ENCODE measurements at regions not wholly inside any gene's neighbourhood (a gene's known extent, or its start where the extent isn't known, plus 50 kb on each side); places are given as distances from the start of the nearest gene placed in this dataset.
A peak's percentile ranks its signal among the peaks of the same experiment; 100 is the strongest.

DNA sequence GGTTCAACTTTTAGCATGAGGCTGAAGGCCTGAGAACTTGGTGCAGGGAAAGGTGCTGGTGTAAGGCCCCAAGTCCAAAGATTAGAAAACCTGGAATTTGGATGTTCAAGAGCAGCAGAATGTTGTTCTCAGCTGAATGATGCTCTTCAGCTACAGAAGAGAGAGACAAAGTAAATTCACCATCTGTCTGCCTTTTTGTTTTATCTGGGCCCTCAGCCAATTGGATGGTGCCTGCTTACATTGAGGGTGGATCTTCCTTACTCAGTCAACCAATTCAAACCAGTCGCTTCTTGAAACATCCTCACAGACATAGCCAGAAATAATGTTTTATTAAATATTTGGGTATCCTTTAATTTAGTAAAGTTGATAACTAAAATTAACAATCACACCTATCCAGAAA lies 748.2 kb upstream of the ADAMTS5 start:
- no peak for DNase-seq

DNA sequence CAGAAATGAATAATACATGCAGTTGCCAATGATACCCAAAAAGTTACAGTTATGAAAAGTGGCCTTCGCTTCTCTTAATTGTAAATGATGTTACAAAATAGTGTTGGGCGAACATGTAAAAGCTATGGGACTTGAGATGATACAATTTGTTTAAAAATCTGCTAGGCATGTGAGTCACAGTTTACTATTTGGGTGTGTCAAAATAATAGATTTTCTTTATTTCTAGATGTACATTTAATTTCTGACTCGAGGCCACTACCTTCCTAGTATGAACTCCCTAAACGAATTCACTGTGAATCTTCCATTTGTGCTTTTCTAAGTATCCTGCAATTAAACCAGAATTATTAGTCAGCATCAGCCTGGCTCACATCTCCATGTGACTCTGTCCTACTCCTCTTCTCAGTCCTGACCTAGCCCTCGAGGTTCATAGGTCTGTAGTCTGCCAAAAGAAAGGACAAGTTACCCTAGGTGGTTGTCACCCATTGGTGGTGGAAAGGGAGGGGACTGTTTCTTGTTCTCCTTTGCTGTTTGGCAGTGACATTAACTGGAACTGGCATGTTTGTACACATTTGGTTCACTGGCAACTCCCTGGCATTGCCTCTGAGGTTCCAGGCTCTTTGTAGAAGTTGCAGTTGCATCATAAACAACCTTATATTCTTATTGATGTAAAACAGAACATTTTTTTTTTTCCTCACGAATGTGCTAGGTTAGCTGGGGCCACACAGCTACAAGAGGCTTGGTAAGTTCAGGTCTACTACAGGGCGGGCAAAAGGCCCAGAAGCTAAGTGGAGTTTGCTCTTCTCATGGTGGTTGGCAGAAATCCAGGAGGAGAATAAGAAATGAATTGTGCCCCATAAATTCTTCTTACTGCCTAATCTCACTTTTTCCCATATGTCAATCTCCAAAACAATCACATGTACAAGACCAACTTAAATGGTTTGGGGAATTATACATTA lies 746.5 kb upstream of the ADAMTS5 start:
- DNase-seq, result no peak

DNA sequence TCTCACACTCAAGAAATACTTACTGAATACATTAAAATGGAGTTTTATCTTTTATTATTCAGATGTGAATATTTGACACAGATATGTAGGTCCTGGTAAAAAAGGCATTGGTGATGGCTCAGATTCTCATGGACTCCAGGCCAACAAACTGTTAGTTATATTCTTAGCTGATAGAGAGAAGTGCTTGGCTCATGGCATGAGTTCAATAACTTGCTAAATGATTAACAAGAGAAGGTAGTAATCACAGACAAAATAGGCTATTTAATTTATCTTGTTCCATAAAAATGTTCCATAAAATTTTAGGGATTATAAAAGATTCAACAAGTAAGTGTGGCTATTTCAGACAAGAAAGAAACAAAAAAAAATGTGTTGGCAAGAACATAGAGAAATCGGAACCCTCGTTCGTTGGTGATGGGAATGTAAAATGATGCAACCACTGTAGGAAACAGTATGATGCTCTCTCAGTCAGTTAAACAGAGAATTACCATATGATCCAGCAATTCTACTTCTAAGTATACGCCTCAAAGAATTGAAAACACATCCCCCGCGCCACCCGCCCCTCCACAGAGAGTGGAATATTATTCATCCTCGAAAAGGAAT lies 737.8 kb upstream of the ADAMTS5 start:
- no peak for DNase-seq

DNA sequence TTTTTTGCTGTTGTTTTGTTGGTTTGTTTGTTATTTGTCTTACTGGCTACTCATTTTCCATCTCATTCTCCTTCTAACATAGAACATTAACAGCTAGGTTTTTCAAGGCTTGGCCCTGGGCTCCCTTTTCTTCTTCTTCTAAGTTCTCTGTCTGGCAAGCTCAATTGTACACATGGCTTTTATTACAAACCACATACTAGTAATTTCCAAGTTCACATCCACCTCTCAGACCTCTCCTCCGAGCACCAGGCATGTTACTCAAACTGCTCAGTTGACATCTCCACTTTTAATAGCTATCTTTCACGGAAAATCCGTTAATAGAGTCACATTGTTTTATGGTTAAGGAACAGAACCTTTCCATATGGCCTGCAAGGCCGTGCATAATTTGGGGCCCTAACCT lies 736.9 kb upstream of the ADAMTS5 start:
- DNase-seq, result no peak

DNA sequence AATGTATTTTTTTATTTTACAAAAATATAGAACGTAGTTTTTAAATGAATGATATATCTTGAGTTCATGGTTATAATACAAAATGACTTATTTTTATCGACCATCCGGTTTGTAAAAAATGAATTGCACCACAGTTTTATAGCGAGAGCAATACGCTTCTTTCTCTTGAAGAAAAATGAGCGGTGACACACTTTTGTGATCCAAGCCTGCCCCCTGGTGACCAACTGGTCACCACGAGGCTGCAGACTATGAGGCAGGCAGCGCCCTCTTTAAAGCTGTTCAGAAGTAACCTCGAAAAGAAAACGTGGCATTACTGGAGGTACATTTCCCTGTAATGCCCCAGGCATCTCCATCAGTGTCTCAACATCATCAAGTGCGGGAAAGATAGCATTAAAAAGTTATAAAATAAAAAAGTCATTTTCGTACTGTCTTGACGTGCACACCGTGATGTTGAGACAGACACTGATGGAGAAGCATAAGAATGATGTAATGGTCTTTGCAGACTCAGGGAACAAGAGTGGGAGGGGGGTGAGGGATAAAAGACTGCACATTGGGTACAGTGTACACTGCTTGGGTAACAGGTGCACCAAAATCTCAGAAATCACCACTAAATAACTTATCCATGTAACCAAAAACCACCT lies 734.2 kb upstream of the ADAMTS5 start:
- DNase-seq, result peak; percentile 37

DNA sequence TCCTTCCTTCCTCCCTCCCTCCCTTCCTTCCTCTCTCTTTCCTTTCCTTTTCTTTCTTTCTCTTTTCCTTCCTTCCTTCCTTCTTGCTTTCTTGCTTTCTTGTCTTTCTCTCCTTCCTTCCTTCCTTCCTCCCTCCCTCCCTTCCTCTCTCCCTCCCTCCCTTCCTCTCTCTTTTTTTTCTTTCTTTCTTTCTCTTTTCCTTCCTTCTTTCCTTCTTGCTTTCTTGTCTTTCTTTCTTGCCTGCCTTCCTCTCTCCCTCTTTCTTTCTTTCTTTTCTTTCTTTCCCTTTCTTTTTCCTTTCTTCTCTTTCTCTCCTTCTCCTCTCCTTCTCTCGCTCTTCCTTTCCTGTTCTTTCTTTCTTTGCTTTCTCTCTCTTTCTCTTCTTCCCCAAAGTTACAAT lies 728.4 kb upstream of the ADAMTS5 start:
- no peak for DNase-seq

DNA sequence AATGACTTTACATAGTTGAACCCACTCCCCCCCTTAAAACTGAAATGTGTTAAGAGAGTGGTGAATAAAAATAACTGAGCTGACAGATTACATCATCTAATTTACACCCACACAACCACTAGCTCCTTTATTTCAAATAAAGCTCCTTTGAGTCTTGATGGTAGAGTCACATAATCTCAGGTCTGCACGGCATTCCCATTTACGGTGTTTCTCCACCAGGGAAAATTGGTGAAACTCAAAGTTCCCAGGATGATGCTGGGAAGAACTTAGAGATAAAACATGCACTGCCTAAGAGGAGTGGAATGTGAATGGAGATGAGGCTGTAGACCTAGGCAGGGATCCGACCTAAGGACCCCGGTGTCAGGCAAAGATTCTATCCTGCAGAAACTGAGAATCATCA lies 727.8 kb upstream of the ADAMTS5 start:
- no peak for DNase-seq

DNA sequence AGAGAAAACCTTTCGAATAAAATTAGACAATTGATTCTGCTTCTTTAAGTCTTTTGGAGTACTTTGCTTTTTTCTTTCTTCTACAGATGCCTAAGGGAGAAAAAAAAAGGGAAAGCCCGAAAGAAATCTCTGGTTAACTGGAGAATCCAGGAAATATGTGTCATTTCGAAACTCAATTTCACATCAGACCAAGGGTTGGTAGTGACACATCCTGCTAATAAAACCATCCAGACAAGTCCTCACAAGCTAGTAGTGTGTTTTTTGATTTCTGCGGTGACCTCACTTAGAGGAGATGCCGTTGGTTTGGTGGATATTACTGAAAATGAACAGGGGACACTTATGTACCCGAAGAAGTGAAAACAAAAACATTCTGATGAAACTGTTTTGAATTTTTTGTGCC lies 726.5 kb upstream of the ADAMTS5 start:
- DNase-seq, result no peak

DNA sequence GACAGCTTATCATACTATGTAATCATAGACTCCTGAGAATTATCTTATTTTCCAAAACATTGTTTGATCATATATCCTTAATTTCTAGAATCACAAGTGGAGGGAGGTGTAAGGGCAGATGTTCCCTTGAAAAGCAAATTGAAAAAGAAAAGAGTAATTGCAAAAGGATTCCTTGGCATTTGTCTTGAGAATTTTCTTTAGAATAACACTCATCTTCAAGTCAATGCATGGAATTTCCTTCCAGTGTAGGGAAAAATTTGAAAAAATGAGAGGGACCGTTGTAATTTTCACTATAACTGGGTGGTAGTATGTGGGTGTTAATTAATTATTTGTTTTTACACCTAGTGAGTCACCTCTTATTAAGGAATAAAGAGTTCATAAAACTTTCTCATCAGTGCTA lies 724.6 kb upstream of the ADAMTS5 start:
- no peak for DNase-seq

DNA sequence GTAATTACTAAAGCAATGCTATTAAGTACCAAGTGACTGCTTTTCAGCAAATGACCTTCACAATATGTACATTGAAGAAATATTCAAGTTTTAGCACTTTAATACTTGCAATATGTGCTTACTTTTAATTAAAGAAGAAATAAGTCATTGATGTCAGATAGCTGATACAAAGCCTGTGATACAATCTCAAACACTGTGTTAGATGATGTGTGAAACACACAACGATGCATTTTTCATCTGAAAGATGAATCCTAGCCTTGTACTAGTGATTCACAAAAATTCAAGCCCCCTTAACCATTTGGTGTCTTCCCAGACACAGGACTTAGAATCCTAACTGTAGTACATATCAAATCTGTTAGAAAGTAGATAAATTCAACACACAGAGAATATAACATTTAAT lies 724.1 kb upstream of the ADAMTS5 start:
- DNase-seq, result no peak

DNA sequence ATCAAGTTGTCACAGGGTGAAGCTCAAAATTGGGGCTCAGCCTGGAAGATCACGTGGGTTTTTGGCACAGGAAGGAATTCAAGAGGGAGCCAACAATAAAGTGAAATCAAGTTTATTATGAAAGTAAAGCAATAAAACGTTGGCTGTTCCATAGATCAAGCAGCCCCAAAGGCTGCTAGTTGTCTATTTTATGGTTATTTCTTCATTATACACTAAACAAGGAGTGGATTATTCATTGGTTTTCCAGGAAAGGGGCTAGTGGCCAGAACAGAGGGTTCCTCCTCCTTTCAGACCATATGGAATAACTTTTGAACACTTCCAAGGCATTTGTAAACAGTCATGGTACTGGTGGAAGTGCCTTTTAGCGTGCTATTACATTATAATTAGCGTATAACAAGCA lies 723.5 kb upstream of the ADAMTS5 start:
- no peak for DNase-seq

DNA sequence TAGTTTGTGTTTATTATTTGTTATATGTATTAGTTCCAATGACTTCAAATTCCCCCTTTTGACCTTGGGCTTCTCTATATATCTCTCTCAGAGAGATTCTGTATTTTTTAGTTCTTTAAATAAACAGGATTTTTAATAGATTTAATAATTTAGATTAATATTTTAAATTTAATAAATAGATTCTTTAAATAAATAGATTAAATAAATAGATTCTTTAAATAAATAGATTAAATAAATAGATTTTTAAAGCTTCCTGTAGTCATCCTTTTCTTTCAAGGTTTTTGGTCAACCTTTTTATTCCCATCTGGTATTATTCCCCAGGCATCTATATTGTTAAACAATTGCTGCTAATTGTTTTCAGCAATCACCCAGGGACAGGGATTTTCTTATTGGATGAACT lies 721.9 kb upstream of the ADAMTS5 start:
- DNase-seq, result no peak

DNA sequence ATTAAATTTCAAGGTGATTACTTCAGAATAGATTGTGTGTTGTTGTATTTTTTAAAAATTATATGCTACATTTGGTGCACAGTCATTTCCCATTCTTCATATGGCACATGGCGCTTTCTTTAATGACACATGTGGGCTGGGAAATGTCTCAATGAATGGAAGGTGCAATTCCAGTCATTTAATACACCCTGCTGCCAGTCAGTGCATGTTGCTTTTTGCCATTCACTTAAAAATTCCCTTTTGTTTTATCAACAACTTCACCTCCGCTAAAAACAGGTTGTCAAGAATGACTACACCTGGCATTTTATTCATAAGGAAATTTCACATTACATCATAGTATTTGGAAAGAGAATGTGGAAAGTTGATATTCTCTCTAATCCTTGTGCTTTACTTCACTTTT lies 716.4 kb upstream of the ADAMTS5 start:
- no peak for DNase-seq

DNA sequence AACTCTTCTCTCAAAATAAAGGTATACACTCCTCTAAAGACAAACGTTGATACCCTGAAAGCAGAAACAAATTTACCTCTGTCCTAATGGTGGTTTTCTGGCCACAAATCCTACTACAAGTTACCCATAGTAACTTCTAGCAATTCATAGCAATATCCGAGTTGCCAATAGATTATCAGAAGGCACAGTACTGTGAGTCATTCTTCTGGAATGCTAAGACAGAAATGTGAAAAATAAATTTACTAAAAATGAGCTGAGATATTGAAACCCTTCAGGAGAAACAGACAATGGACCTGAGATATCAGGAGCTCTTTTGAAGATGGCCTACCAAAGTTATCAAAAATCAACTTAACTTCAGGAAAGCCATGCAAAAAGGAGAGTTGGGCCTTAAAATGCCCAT lies 715.0 kb upstream of the ADAMTS5 start:
- DNase-seq, result no peak

DNA sequence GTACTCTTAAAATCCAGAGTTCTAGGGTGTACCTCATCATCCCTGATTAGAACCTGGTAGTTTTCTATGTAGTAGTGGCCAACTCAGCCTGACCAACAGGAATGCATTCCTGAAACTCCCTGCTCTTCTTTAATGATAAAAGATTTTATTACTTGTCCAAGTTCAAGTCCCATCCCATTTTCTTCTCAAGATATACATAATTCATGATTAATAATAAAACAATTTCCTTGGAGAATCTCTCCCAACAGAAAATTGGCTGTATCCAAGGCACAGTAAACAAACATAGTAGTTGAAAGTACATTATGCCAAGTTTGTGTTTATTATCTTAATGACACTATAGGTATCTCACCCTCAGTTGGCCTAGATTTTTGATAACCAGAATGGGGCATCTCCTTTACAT lies 714.1 kb upstream of the ADAMTS5 start:
- DNase-seq, result no peak

DNA sequence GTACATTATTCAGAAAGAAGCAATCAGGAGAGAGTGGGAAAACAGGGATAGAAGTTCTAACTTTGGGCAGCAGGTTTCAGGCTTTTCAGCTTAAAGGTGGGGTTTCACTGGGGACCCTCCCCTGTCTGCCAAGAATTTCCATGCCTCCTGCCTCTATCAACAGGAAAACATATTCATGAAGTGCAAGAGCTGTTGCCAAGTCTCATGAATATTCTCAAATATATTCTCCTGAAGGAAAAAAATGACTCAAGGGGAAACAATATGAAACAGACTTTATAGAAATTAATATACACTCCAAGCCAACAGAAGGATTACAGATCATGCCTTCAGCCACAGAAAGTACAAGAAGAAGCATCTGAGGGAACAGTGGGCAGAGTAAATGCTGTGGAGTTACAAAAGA lies 713.3 kb upstream of the ADAMTS5 start:
- no peak for DNase-seq

DNA sequence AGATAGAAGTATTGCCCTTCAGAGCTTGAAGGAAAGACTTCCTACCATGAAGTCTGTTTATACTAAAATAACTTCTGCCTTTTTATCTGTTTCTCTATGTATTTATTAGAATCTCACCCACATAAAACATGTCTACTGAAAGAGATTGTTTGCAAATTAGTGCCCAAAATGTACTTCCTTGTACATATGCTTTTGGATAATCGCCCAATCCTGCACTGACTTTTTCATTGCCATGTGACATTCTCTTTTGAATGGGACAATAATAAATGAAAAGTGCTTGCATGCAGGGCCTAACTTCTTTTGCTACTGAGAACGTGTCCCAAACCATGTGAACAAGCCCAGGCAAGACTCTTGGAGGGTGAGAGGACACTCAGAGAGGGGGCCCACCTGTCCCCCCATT lies 711.6 kb upstream of the ADAMTS5 start:
- DNase-seq, result no peak

DNA sequence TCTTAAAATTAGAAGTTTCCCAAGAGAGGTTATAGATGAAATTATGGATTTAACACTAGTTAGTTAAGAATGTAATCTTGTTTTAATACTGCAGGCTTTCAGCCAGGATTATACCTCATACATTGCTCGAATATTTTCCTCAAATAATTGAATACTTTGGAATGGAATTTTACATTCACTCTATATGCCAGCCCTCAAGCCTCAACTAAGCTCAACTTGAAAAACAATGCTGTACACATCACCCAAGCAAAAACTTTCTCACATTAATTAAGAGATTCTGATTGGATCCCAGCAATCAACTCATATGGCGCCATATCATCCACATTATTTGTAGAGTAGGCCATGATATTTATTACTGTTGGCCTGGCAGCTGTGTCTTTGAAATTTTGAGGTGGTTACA lies 710.7 kb upstream of the ADAMTS5 start:
- DNase-seq, result no peak

DNA sequence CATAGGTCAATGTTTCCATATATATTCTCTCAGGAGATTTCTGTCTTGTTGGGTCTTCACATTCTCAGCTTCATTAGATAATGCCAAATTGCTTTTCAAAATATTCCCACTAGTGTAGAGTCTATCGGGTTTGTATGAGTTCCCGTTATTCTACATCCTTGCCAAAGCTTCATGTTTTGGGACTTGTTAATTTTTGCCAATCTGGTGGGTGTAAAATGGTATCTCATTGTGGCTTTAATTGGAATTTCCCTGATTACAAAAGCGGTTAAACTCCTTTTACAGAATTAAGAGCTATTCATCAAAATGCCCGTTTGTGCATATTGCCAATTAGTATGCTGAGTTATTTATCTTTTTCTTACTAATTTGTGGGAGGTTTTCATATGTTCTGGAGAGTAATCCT lies 708.4 kb upstream of the ADAMTS5 start:
- no peak for DNase-seq

DNA sequence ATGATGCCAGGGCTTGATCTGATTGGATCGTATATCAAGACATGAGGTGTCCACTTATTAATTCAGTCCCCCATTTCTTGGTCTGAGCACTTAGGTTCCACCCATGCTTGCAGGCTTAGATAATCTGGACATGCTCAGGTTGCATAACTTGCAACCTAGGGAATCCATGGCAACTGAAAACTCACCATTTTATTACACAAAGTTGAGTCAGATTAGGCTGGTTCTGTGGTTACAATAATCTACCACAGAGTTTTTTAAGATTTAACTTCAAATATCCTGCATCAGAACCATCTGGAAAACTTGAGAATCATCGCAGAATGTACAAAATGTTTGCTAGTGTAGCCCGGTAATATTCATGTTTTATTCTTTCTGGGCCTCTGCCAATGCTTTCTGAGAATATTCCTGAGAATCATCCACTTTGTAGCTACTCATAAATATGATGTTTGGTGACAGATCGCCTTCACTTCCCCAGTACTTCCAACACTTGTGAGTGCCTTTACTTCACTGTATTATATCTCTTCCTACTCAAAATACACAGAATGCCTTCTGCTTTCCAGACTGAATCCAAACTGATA lies 707.2 kb upstream of the ADAMTS5 start:
- no peak for DNase-seq

DNA sequence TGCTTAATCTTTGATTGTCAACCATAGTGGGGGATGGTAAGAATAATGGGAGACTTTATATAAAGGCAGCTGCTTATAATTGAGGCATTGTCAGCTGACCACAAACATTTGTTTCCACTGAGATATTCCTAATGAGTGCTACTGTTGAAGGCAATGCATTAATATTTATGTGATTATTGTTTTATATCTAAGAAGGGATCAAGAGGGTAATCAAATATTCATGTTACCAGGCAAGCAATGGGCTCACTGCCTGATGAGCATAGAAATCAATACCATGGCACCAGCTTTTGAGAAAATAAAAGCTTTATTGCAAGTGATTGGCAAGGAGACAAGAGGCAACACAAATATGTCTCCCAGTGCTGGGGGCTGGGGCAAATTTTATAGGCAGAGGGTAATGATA lies 706.7 kb upstream of the ADAMTS5 start:
- DNase-seq, result no peak

DNA sequence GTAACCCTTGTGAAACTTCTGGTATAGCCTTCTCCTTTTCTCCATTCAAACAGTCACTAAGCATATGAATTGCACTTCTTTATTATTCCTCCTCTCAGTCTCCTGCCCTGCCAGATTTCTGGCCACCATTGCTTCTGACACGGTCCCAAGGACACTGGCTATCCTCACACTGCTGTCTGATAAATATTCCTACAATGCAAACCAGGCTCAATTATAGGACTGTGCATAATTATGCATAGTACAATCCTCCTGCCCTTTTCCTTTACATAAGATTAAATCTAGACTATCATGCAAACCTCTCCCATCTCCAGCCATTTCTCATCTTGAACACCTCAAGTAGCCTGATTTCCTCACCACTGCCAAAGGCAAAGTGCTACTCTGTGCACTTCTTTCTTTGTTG lies 704.3 kb upstream of the ADAMTS5 start:
- DNase-seq, result no peak

DNA sequence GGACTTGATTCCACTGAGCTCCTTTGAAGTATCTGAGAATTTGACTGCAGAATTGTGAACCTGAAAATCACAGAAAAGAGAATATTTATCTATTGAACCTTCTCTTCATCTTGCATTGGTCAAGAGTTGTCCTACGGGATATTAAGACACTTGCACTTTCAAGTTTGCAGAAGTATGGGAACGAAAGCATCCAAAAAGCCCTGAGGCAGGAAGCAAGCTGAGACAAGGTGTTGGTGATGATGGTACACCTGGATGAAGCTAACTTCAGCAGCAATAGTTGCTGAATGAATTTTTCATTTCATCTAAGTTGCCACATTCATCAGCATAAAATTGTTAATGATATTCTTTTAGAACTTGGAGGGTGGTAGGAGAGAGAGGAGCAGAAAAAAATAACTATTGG lies 686.6 kb upstream of the ADAMTS5 start:
- no peak for DNase-seq

DNA sequence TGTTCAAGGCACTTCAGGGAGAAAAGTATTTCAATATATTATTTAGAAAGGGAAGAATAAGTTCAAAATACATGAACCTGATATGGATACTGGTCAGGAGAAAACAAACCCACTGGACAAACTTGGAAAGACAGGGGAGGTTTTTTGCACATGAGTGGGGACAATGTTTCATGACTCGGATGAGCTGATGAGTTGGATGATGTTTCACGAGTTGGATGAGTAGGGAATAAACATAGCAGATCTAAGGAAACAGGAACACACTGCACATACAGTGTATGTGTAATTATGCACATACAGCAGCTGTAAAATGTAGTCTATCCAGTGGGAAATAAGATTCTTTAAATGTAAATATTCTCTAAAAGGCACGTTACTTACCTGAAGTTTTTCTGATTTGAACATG lies 682.9 kb upstream of the ADAMTS5 start:
- DNase-seq, result no peak
